ENCODE measurements at regions not wholly inside any gene's neighbourhood (a gene's known extent, or its start where the extent isn't known, plus 50 kb on each side); places are given as distances from the start of the nearest gene placed in this dataset.

DNA sequence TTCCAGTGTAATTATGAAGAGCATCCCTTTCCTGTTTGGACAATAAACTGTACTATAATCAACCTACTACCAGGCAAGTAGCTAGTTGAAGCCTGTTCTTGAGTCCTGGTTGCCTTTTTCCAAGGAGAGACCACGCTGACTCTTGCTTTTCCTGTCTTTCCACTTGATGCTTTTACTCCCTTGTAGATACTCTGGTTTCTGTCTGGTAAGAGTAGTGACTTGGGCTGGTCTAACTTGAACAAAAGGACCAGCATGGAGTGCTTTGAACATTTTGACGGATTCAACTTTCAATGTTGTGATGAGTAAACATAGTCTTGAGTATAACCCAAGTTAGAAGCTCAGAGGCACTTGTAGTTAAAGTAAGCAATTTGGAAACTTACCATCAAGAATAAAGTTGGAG lies 464.3 kb downstream of the GADD45G start:
- no peak overlapping the region for H3K4me3 ChIP-seq
- DNase-seq = no peak
- H3K36me3 ChIP-seq (ENCODE audit: low read depth) = no peaks in the 10 kb centered on the region
- no peaks in the 10 kb centered on the region for H3K4me1 ChIP-seq (ENCODE audit: low read depth)
- intact Hi-C loops (cut with DNase I, micrococcal nuclease) = no loop called here
- H3K9me3 ChIP-seq = no peaks in the 10 kb centered on the region
- no peak for ATAC-seq
- no peak for TF ChIP-seq CTCF (IDR thresholded peaks at IDR 0.05)

DNA sequence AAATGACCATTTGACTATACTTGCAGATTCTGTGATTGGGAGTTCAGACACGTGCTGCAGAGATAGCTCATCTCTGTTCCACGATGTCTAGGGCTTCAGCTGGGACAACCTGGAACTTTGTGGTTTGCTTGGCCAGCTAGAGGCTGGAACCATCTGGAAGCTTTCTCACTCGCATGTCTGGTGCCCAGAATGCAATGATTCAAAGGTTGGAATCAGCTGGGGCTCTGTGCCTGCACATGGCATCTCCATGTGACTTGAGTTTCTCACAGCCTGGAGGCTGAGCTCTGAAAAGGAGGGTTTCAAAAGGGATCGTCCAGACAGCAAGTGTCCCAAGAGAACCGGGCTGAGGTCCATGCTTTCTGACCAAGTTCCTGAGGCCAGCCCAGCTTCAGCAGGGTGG lies 465.2 kb downstream of the GADD45G start:
- ATAC-seq = no peak
- no peaks in the 10 kb centered on the region for H3K4me1 ChIP-seq (ENCODE audit: low read depth)

DNA sequence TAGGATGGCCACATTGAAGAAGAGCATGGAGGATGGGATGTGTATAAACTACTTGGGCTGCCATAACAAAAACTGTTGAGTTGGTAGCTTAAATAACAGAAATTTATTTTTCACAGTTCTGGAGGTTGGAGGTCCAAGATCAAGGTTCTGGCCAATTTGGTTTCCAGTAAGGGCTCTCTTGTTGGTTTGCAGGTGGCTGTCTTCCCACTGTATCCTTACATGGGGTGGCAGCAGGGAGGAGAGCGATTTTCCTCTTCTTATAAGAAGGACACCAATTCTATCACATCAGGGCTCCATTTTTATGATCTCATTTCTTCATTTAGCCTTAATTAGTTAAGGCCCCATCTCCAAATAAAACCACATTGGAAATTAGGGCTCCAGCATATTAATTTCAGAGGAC lies 465.7 kb downstream of the GADD45G start:
- TF ChIP-seq CTCF (IDR thresholded peaks at IDR 0.05) = no peak
- Histone ChIP-seq H3K4me1 (ENCODE audit: low read depth) (no peaks in the 10 kb centered on the region), H3K9me3 (no peaks in the 10 kb centered on the region), H3K4me3 (no peak overlapping the region), H3K36me3 (ENCODE audit: low read depth) (no peaks in the 10 kb centered on the region)
- intact Hi-C loops (cut with DNase I, micrococcal nuclease) = no loop called here
- DNase-seq (no peak), ATAC-seq (no peak)

More for the DNA sequence above, 465.2 kb downstream of the GADD45G start:
- no peak for TF ChIP-seq CTCF (IDR thresholded peaks at IDR 0.05)
- Histone ChIP-seq H3K4me3 (no peak overlapping the region), H3K9me3 (no peaks in the 10 kb centered on the region), H3K36me3 (ENCODE audit: low read depth) (no peaks in the 10 kb centered on the region)
- no peak for DNase-seq
- intact Hi-C loops (cut with DNase I, micrococcal nuclease) = no loop called here

GRCh38 chr9:90070931-90071660 lies 466.3 kb downstream of the GADD45G start:
- no peaks in the 10 kb centered on the region for H3K9me3 ChIP-seq
- H3K4me1 ChIP-seq (ENCODE audit: low read depth) = no peaks in the 10 kb centered on the region
- intact Hi-C loops (cut with DNase I, micrococcal nuclease) = no loop called here
- no peak for TF ChIP-seq CTCF (IDR thresholded peaks at IDR 0.05)
- no peaks in the 10 kb centered on the region for H3K36me3 ChIP-seq (ENCODE audit: low read depth)
- H3K4me3 ChIP-seq = no peak overlapping the region
- ATAC-seq (no peak), DNase-seq (no peak)

DNA sequence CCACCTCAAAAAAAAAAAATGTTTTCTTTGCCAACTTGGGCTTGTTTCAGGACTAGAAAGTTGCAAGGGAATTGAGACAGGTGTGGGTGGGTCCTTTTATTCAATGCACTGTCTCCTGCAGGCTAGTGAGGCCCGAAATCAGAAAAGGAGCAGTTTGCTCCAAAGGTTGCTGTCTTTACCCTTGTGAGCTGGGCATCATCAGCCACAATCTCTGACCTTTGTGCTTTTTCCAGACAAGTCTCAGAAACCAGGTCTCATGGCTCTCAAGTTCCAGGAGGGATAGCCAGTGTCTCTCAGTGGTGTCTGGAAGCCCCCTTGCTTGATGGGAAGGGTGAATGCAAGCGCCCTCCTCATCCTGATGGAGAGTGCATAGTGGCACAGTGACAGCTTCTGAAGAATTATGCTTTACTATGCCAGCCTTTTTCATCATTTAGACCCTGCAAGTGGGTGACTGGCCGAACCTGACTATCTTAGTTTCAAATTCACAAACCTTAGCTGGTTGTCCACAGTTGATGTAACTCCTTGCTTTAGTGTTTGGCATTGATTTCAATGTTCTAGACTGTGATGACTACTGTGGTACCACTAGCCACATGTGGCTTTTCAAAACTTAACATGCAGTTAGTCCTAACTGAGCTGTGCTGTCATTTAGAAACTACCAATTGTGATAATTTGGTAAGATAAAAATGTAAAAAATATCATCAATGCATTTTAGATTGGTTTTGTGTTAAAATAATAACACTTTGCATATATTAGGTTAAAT lies 468.6 kb downstream of the GADD45G start:
- DNase-seq (no peak), ATAC-seq (no peak)
- Histone ChIP-seq H3K36me3 (ENCODE audit: low read depth) (no peaks in the 10 kb centered on the region), H3K4me3 (no peak overlapping the region), H3K4me1 (ENCODE audit: low read depth) (no peaks in the 10 kb centered on the region), H3K9me3 (no peaks in the 10 kb centered on the region)
- TF ChIP-seq CTCF (IDR thresholded peaks at IDR 0.05) = no peak
- intact Hi-C loops (cut with DNase I, micrococcal nuclease) = no loop called here
